ENCODE measurements at regions not wholly inside any gene's neighbourhood (a gene's known extent, or its start where the extent isn't known, plus 50 kb on each side); places are given as distances from the start of the nearest gene placed in this dataset.

DNA sequence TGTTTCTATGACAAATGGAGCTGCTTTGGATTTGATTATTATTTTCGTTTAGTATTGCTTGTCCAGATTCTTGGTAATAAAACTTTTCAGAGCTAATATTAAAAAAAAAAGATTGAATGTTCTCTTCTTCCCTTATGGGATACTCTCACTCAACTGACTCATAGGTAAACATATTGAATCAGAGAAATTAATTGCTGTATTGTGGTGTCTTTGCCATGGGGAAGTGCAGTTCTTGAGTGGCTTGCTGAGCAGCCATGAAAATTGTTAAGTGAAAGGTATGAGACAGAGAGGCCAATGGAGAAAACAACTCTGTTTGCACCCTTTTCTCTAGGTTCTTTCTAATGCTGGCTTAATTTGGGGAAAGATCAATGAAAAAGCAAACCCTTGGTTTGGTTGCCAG, 149.9 kb upstream of the HMHB1 start:
- DNase-seq: no peak
- Histone ChIP-seq H3K4me1 (no peaks in the 10 kb centered on the region), H3K4me3 (no peak overlapping the region), H3K36me3 (replicated peaks in 1 of 2; ENCODE audit: insufficient read depth in 1 of 2, low read depth in 2 of 2) (no peaks in the 10 kb centered on the region), H3K27ac (no peak overlapping the region), H3K9me3 (no peaks in the 10 kb centered on the region), H3K27me3 (no peaks in the 10 kb centered on the region)
- 57 to 68% methylated on average over 1 of the region's 1 CpG for WGBS, 2 donors
- ATAC-seq: no peak
- intact Hi-C loops (cut with DNase I): no loop called here
- TF ChIP-seq, protein P1, sequence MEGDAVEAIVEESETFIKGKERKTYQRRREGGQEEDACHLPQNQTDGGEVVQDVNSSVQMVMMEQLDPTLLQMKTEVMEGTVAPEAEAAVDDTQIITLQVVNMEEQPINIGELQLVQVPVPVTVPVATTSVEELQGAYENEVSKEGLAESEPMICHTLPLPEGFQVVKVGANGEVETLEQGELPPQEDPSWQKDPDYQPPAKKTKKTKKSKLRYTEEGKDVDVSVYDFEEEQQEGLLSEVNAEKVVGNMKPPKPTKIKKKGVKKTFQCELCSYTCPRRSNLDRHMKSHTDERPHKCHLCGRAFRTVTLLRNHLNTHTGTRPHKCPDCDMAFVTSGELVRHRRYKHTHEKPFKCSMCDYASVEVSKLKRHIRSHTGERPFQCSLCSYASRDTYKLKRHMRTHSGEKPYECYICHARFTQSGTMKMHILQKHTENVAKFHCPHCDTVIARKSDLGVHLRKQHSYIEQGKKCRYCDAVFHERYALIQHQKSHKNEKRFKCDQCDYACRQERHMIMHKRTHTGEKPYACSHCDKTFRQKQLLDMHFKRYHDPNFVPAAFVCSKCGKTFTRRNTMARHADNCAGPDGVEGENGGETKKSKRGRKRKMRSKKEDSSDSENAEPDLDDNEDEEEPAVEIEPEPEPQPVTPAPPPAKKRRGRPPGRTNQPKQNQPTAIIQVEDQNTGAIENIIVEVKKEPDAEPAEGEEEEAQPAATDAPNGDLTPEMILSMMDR (IDR thresholded peaks at IDR 0.05): no peak
- no peak for TF ChIP-seq POLR2A (IDR thresholded peaks at IDR 0.05)

DNA sequence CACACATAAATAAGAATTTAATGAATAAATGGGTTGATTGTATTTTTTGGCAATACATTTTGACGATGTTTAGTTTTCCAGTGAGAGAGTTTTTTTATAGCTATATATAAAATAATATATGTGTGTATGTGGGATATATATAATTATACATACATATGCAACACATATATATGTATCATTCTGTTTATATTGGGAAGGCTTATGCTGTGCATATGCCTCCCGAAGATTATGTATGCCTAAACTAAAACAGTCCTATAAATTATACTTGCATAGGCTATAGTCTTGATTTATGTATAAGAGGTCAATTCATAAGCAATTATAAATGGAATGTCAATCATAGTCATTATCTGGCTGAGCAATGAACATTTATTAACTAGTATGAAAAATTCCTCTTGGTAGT, 151.3 kb upstream of the HMHB1 start:
- Histone ChIP-seq H3K9me3 (no peaks in the 10 kb centered on the region), H3K27ac (no peak overlapping the region), H3K4me1 (no peaks in the 10 kb centered on the region), H3K4me3 (no peak overlapping the region), H3K36me3 (replicated peaks in 1 of 2; ENCODE audit: insufficient read depth in 1 of 2, low read depth in 2 of 2) (no peaks in the 10 kb centered on the region), H3K27me3 (no peaks in the 10 kb centered on the region)
- 85 to 95% methylated on average over 2 of the region's 2 CpGs for WGBS, 2 donors
- no peak for ATAC-seq
- no peak for DNase-seq
- TF ChIP-seq POLR2A (IDR thresholded peaks at IDR 0.05): no peak
- TF ChIP-seq, protein P1 (IDR thresholded peaks at IDR 0.05): no peak
- intact Hi-C loops (cut with DNase I): no loop called here

DNA sequence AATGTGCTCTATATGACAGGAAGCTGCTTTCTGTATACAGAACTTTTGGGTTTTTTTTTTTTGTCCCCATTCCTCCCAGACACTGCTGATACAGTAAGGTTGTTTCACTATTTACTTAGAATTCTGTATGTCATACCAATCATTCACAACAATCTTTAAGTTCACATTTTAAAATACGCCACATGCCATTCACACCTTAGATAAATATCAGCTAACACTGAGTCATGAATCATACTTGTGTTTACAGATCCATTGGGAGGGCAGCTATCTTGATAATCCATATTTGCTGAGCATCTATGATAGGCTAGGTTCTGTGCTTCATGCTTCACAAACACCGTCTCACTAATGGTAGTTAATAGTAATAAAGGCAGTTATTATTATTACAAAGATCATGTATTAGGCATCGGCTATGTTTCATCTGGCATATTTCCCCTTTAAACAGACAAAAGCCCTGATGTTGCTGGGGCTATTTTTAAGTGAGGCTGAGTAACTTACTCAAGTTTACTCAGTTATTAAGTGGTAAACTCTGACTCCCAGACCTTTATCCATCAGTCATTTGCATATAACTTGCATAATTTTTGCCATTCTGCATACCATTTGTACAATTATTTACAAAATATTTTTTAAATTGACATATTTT, 152.2 kb upstream of the HMHB1 start:
- WGBS, 2 donors: 63 to 65% methylated on average over 3 of the region's 3 CpGs
- TF ChIP-seq POLR2A (IDR thresholded peaks at IDR 0.05): no peak
- TF ChIP-seq, protein P1 (IDR thresholded peaks at IDR 0.05): no peak

DNA sequence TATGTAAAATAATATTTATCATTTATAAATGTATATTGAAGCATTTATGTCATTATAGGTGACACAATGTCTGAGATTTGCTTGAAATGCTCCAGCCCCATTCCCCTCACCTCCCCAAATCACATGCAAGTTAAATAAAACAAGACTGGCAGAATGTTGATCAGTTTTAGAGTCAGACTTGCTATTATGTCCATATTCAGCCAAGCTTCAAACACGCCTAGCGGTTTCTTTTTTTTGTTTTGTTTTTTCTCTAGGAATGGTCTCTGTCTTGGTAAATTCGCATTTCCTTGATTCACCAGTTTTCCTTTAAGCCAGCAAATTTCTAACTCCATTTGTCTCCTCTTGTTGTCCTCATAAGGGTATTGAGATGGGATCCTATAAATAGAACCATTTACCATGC, 153.0 kb upstream of the HMHB1 start:
- no peaks in the 10 kb centered on the region for H3K4me1 ChIP-seq
- H3K4me3 ChIP-seq: no peak overlapping the region
- intact Hi-C loops (cut with DNase I): no loop called here
- H3K9me3 ChIP-seq: no peaks in the 10 kb centered on the region
- 91 to 92% methylated on average over 3 of the region's 3 CpGs for whole genome bisulfite sequencing, 2 donors
- no peak for TF ChIP-seq POLR2A (IDR thresholded peaks at IDR 0.05)
- TF ChIP-seq, protein P1 (IDR thresholded peaks at IDR 0.05): no peak
- no peak for ATAC-seq
- DNase-seq: no peak
- no peaks in the 10 kb centered on the region for H3K27me3 ChIP-seq
- no peak overlapping the region for H3K27ac ChIP-seq
- H3K36me3 ChIP-seq (replicated peaks in 1 of 2; ENCODE audit: insufficient read depth in 1 of 2, low read depth in 2 of 2): no peaks in the 10 kb centered on the region

More for the DNA sequence above, 152.2 kb upstream of the HMHB1 start:
- DNase-seq: no peak
- Histone ChIP-seq H3K36me3 (replicated peaks in 1 of 2; ENCODE audit: insufficient read depth in 1 of 2, low read depth in 2 of 2) (no peaks in the 10 kb centered on the region), H3K27me3 (no peaks in the 10 kb centered on the region), H3K27ac (no peak overlapping the region), H3K9me3 (no peaks in the 10 kb centered on the region), H3K4me3 (no peak overlapping the region), H3K4me1 (no peaks in the 10 kb centered on the region)
- intact Hi-C loops (cut with DNase I): no loop called here
- ATAC-seq: no peak

DNA sequence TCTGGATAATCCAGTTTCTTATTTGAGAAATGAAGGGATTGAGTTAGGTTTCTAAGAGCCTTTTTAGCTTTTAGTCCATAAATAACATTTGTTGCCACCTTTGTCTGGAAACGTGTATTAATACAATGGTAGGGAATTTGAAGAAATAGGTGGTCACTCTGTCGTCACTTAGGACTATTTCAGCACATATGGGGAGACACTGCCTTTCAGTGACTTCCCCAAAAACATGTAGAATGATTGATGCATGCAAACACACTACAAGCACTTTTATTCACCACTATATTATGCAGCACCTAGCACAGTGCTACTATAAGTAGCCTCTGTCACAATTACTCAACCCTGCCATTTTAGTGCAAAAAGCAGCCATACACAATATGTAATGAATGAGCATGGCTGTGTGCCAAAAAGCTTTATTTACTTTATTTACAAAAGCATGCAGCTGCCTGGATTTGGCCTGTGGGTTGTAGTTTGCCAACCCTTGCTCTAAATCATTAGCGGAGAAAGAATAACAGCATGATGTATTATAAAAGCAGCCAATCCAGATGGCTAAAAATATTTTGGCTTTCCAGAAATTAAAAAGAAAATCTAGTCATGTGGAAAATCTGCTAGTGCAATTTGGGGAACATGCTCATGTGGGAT, 154.2 kb upstream of the HMHB1 start:
- H3K27ac ChIP-seq: no peak overlapping the region
- DNase-seq (no peak), ATAC-seq (no peak)
- intact Hi-C loops (cut with DNase I): no loop called here
- H3K36me3 ChIP-seq (replicated peaks in 1 of 2; ENCODE audit: insufficient read depth in 1 of 2, low read depth in 2 of 2): no peaks in the 10 kb centered on the region
- WGBS, 2 donors: 51 to 65% methylated on average over 3 of the region's 3 CpGs
- H3K4me3 ChIP-seq: no peak overlapping the region
- no peak for TF ChIP-seq POLR2A (IDR thresholded peaks at IDR 0.05)
- H3K9me3 ChIP-seq: no peaks in the 10 kb centered on the region
- H3K27me3 ChIP-seq: no peaks in the 10 kb centered on the region
- no peaks in the 10 kb centered on the region for H3K4me1 ChIP-seq

All from body of pancreas (tissue), 4 donors.